ENCODE measurements at regions not wholly inside any gene's neighbourhood (a gene's known extent, or its start where the extent isn't known, plus 50 kb on each side); places are given as distances from the start of the nearest gene placed in this dataset.

DNA sequence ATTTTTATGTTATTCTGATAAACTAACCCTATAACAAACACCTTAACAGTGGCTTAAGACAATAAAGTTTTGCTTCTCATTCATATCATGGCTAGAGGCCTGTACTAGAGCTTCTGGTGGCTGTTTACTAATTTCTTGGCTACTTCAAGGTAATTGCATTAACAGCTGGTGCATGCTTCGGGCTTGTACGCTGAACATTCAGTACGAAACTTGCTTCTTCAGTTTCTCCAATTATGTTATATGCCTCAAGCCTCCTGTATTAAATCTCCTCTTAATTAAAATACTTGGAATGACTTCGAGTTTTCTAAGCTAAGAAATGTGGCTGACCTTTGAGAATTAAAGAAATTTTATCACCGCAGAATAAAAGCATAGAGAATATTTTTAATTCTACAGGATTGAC, 138.9 kb upstream of the TRAM1L1 start:
- Histone ChIP-seq H3K4me3 (ENCODE audit: low read length) (no peak overlapping the region), H3K36me3 (ENCODE audit: control insufficient read depth, insufficient read depth, low read length) (no peaks in the 10 kb centered on the region), H3K9ac (ENCODE audit: extremely low read depth, low read length, poor library complexity, severe bottlenecking) (no peak overlapping the region), H3K27ac (ENCODE audit: low read depth, low read length) (no peak overlapping the region), H3K4me1 (ENCODE audit: control insufficient read depth, insufficient read depth, low read length) (no peaks in the 10 kb centered on the region), H3K27me3 (ENCODE audit: control insufficient read depth, insufficient read depth, low read length, poor library complexity, severe bottlenecking) (no peaks in the 10 kb centered on the region), H3K9me3 (ENCODE audit: control insufficient read depth, low read length) (no peaks in the 10 kb centered on the region)
- TF ChIP-seq, protein P1, sequence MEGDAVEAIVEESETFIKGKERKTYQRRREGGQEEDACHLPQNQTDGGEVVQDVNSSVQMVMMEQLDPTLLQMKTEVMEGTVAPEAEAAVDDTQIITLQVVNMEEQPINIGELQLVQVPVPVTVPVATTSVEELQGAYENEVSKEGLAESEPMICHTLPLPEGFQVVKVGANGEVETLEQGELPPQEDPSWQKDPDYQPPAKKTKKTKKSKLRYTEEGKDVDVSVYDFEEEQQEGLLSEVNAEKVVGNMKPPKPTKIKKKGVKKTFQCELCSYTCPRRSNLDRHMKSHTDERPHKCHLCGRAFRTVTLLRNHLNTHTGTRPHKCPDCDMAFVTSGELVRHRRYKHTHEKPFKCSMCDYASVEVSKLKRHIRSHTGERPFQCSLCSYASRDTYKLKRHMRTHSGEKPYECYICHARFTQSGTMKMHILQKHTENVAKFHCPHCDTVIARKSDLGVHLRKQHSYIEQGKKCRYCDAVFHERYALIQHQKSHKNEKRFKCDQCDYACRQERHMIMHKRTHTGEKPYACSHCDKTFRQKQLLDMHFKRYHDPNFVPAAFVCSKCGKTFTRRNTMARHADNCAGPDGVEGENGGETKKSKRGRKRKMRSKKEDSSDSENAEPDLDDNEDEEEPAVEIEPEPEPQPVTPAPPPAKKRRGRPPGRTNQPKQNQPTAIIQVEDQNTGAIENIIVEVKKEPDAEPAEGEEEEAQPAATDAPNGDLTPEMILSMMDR (conservative IDR thresholded peaks at IDR 0.05): no peak
- no peak for DNase-seq
- Mint-ChIP-seq H3K4me3 (no peak overlapping the region), H3K27me3 (ENCODE audit: insufficient read depth) (no peaks in the 10 kb centered on the region), H3K9me3 (peaks cover 3% of the 10 kb centered on the region), H3K27ac (no peak overlapping the region), H3K36me3 (ENCODE audit: low read depth) (no peaks in the 10 kb centered on the region), H3K4me1 (peaks cover 5% of the 10 kb centered on the region)
- WGBS, 2 experiments (ENCODE audit: insufficient coverage in 1 of 2, insufficient read length in 1 of 2): 98 to 100% methylated on average over 3 to 5 of the region's 5 CpGs

DNA sequence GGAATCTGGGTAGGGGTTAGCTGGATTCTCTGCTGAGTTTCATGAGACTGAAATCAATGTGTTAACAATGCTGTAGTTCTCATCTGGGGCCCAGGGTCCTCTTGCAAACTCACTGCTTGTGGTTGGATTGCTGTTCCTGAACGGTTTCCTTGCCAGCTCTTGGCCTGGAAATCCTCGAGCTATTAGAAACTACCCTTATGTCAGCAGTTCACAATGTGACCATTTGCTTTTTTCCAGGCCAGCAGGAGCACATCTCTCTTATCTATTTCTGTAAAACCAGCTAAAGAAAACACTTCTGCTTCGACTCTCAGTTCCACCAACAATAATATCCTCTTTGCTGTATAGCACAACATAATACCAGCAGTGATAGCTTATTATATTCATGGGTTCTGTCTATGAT, 140.1 kb upstream of the TRAM1L1 start:
- no peaks in the 10 kb centered on the region for H3K36me3 Mint-ChIP-seq (ENCODE audit: low read depth)
- peaks cover 10% of the 10 kb centered on the region for H3K4me1 Mint-ChIP-seq
- no peaks in the 10 kb centered on the region for H3K27me3 ChIP-seq (ENCODE audit: control insufficient read depth, insufficient read depth, low read length, poor library complexity, severe bottlenecking)
- H3K27ac Mint-ChIP-seq: no peak overlapping the region
- DNase-seq: peak; percentile 48
- no peaks in the 10 kb centered on the region for H3K9me3 ChIP-seq (ENCODE audit: control insufficient read depth, low read length)
- TF ChIP-seq, protein P1 (conservative IDR thresholded peaks at IDR 0.05): no peak
- H3K4me3 Mint-ChIP-seq: no peak overlapping the region
- H3K27ac ChIP-seq (ENCODE audit: low read depth, low read length): no peak overlapping the region
- no peaks in the 10 kb centered on the region for H3K27me3 Mint-ChIP-seq (ENCODE audit: insufficient read depth)
- no peak overlapping the region for H3K4me3 ChIP-seq (ENCODE audit: low read length)
- peaks cover 3% of the 10 kb centered on the region for H3K9me3 Mint-ChIP-seq
- H3K36me3 ChIP-seq (ENCODE audit: control insufficient read depth, insufficient read depth, low read length): no peaks in the 10 kb centered on the region
- 76 to 86% methylated on average over 2 to 3 of the region's 3 CpGs for WGBS, 2 experiments (ENCODE audit: insufficient coverage in 1 of 2, insufficient read length in 1 of 2)
- H3K4me1 ChIP-seq (ENCODE audit: control insufficient read depth, insufficient read depth, low read length): no peaks in the 10 kb centered on the region
- no peak overlapping the region for H3K9ac ChIP-seq (ENCODE audit: extremely low read depth, low read length, poor library complexity, severe bottlenecking)

DNA sequence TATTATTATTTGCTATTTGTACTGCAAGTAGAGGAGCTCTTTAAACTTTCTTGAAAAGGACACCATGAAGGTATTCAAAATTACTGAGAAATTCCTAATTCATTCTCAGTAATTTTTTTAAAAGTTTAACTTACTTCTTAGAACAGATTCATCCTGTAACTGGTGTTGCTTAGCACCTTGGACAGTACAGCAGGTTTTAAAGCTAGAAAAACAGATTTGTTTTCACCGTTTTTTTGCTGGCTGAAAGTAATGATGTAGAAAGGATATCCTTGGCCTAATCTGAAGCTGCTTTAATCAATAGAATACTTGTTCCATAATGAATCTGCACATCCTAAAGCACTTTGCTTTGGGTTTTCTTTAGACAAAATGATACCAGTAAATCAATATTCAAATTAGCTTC, 142.5 kb upstream of the TRAM1L1 start:
- no peak overlapping the region for H3K4me3 ChIP-seq (ENCODE audit: low read length)
- H3K27me3 Mint-ChIP-seq (ENCODE audit: insufficient read depth): no peaks in the 10 kb centered on the region
- 86% methylated on average over 1 of the region's 1 CpG; no CpG with 5 or more reads in 1 of the 2 experiments for WGBS, 2 experiments (ENCODE audit: insufficient coverage in 1 of 2, insufficient read length in 1 of 2)

More for the DNA sequence above, 142.5 kb upstream of the TRAM1L1 start:
- no peak for DNase-seq
- Mint-ChIP-seq H3K4me3 (no peak overlapping the region), H3K27ac (no peak overlapping the region), H3K36me3 (ENCODE audit: low read depth) (no peaks in the 10 kb centered on the region), H3K9me3 (no peaks in the 10 kb centered on the region), H3K4me1 (peaks cover 10% of the 10 kb centered on the region)
- Histone ChIP-seq H3K27me3 (ENCODE audit: control insufficient read depth, insufficient read depth, low read length, poor library complexity, severe bottlenecking) (no peaks in the 10 kb centered on the region), H3K9me3 (ENCODE audit: control insufficient read depth, low read length) (no peaks in the 10 kb centered on the region), H3K4me1 (ENCODE audit: control insufficient read depth, insufficient read depth, low read length) (no peaks in the 10 kb centered on the region), H3K27ac (ENCODE audit: low read depth, low read length) (no peak overlapping the region), H3K36me3 (ENCODE audit: control insufficient read depth, insufficient read depth, low read length) (no peaks in the 10 kb centered on the region), H3K9ac (ENCODE audit: extremely low read depth, low read length, poor library complexity, severe bottlenecking) (no peak overlapping the region)
- TF ChIP-seq, protein P1 (conservative IDR thresholded peaks at IDR 0.05): no peak
